ENCODE measurements at regions not wholly inside any gene's neighbourhood (a gene's known extent, or its start where the extent isn't known, plus 50 kb on each side); places are given as distances from the start of the nearest gene placed in this dataset.

- Histone ChIP-seq H3K9me3 (ENCODE audit: control extremely low read depth in 1 of 5, control insufficient read depth in 4 of 5, insufficient read depth in 2 of 5, low read depth in 1 of 5, low read length in 4 of 5) (no peaks in the 10 kb centered on the region), H3K4me1 (ENCODE audit: control extremely low read depth in 1 of 4, control insufficient read depth in 4 of 4, insufficient read depth in 4 of 4, low read length in 3 of 4) (peaks cover 4 to 14% (median 6%) of the 10 kb centered on the region in 4 experiments), H3K4me3 (ENCODE audit: control insufficient read depth in 1 of 7, extremely low read depth in 1 of 7, insufficient read depth in 4 of 7, low read depth in 2 of 7, low read length in 6 of 7) (no peak overlapping the region), H3K27me3 (replicated peaks in 2 of 5; ENCODE audit: control insufficient read depth in 4 of 5, insufficient read depth in 5 of 5, low read length in 4 of 5) (peaks cover 0 to 6% (median 2%) of the 10 kb centered on the region in 5 experiments), H3K27ac (ENCODE audit: insufficient read depth in 1 of 2, low read depth in 1 of 2, low read length in 2 of 2, poor library complexity in 1 of 2, severe bottlenecking in 2 of 2) (no peak overlapping the region), H3K36me3 (ENCODE audit: control insufficient read depth in 4 of 4, insufficient read depth in 4 of 4, low read length in 3 of 4) (no peaks in the 10 kb centered on the region)
- DNase-seq, result no peak
- WGBS (ENCODE audit: insufficient coverage), result 94% methylated on average over 7 of the region's 8 CpGs
- ChIA-PET POLR2A (no interaction called here), CTCF (no interaction called here)
Measured at GRCh38 chr2:236974752-236975151, 110.9 kb upstream of the COPS8 start.

- peaks cover 0 to 10% (median 0%) of the 10 kb centered on the region in 4 experiments for H3K4me1 ChIP-seq (ENCODE audit: control extremely low read depth in 1 of 4, control insufficient read depth in 4 of 4, insufficient read depth in 4 of 4, low read length in 3 of 4)
- POLR2A ChIA-PET, result no interaction called here
- no peak overlapping the region for H3K4me3 ChIP-seq (ENCODE audit: control insufficient read depth in 1 of 7, extremely low read depth in 1 of 7, insufficient read depth in 4 of 7, low read depth in 2 of 7, low read length in 6 of 7)
- no peaks in the 10 kb centered on the region for H3K9me3 ChIP-seq (ENCODE audit: control extremely low read depth in 1 of 5, control insufficient read depth in 4 of 5, insufficient read depth in 2 of 5, low read depth in 1 of 5, low read length in 4 of 5)
- no peak overlapping the region for H3K27ac ChIP-seq (ENCODE audit: insufficient read depth in 1 of 2, low read depth in 1 of 2, low read length in 2 of 2, poor library complexity in 1 of 2, severe bottlenecking in 2 of 2)
- H3K27me3 ChIP-seq (replicated peaks in 2 of 5; ENCODE audit: control insufficient read depth in 4 of 5, insufficient read depth in 5 of 5, low read length in 4 of 5), result peaks cover 0 to 9% (median 2%) of the 10 kb centered on the region in 5 experiments
- DNase-seq, result no peak
- WGBS (ENCODE audit: insufficient coverage), result 100% methylated on average over 1 of the region's 5 CpGs
- CTCF ChIA-PET, result no interaction called here
- no peaks in the 10 kb centered on the region for H3K36me3 ChIP-seq (ENCODE audit: control insufficient read depth in 4 of 4, insufficient read depth in 4 of 4, low read length in 3 of 4)
Measured at GRCh38 chr2:236975766-236976165, 109.9 kb upstream of the COPS8 start.

- WGBS (ENCODE audit: insufficient coverage), result 83% methylated on average over 3 of the region's 8 CpGs
- H3K4me1 ChIP-seq (ENCODE audit: control extremely low read depth in 1 of 4, control insufficient read depth in 4 of 4, insufficient read depth in 4 of 4, low read length in 3 of 4), result peaks cover 0 to 10% (median 0%) of the 10 kb centered on the region in 4 experiments
- no peaks in the 10 kb centered on the region for H3K9me3 ChIP-seq (ENCODE audit: control extremely low read depth in 1 of 5, control insufficient read depth in 4 of 5, insufficient read depth in 2 of 5, low read depth in 1 of 5, low read length in 4 of 5)
- ChIA-PET CTCF (no interaction called here), POLR2A (no interaction called here)
- H3K27me3 ChIP-seq (replicated peaks in 2 of 5; ENCODE audit: control insufficient read depth in 4 of 5, insufficient read depth in 5 of 5, low read length in 4 of 5), result peaks cover 0 to 9% (median 2%) of the 10 kb centered on the region in 5 experiments
- H3K36me3 ChIP-seq (ENCODE audit: control insufficient read depth in 4 of 4, insufficient read depth in 4 of 4, low read length in 3 of 4), result no peaks in the 10 kb centered on the region
- no peak for DNase-seq
- no peak overlapping the region for H3K4me3 ChIP-seq (ENCODE audit: control insufficient read depth in 1 of 7, extremely low read depth in 1 of 7, insufficient read depth in 4 of 7, low read depth in 2 of 7, low read length in 6 of 7)
- no peak overlapping the region for H3K27ac ChIP-seq (ENCODE audit: insufficient read depth in 1 of 2, low read depth in 1 of 2, low read length in 2 of 2, poor library complexity in 1 of 2, severe bottlenecking in 2 of 2)
Measured at GRCh38 chr2:236976266-236977062, 109.2 kb upstream of the COPS8 start.

GRCh38 chr2:236977063-236977851 lies 108.4 kb upstream of the COPS8 start:
- 98% methylated on average over 10 of the region's 11 CpGs for WGBS (ENCODE audit: insufficient coverage)
- Histone ChIP-seq H3K4me1 (ENCODE audit: control extremely low read depth in 1 of 4, control insufficient read depth in 4 of 4, insufficient read depth in 4 of 4, low read length in 3 of 4) (peaks cover 0 to 10% (median 0%) of the 10 kb centered on the region in 4 experiments), H3K27ac (ENCODE audit: insufficient read depth in 1 of 2, low read depth in 1 of 2, low read length in 2 of 2, poor library complexity in 1 of 2, severe bottlenecking in 2 of 2) (no peak overlapping the region), H3K27me3 (replicated peaks in 2 of 5; ENCODE audit: control insufficient read depth in 4 of 5, insufficient read depth in 5 of 5, low read length in 4 of 5) (peaks cover 0 to 9% (median 2%) of the 10 kb centered on the region in 5 experiments), H3K36me3 (ENCODE audit: control insufficient read depth in 4 of 4, insufficient read depth in 4 of 4, low read length in 3 of 4) (no peaks in the 10 kb centered on the region), H3K4me3 (ENCODE audit: control insufficient read depth in 1 of 7, extremely low read depth in 1 of 7, insufficient read depth in 4 of 7, low read depth in 2 of 7, low read length in 6 of 7) (no peak overlapping the region), H3K9me3 (ENCODE audit: control extremely low read depth in 1 of 5, control insufficient read depth in 4 of 5, insufficient read depth in 2 of 5, low read depth in 1 of 5, low read length in 4 of 5) (no peaks in the 10 kb centered on the region)
- no peak for DNase-seq
- ChIA-PET CTCF (no interaction called here), POLR2A (no interaction called here)

- 100% methylated on average over 3 of the region's 7 CpGs for WGBS (ENCODE audit: insufficient coverage)
- POLR2A ChIA-PET, result no interaction called here
- Histone ChIP-seq H3K9me3 (ENCODE audit: control extremely low read depth in 1 of 5, control insufficient read depth in 4 of 5, insufficient read depth in 2 of 5, low read depth in 1 of 5, low read length in 4 of 5) (peaks cover 0 to 3% (median 0%) of the 10 kb centered on the region in 5 experiments), H3K4me3 (ENCODE audit: control insufficient read depth in 1 of 7, extremely low read depth in 1 of 7, insufficient read depth in 4 of 7, low read depth in 2 of 7, low read length in 6 of 7) (no peak overlapping the region), H3K27me3 (replicated peaks in 2 of 5; ENCODE audit: control insufficient read depth in 4 of 5, insufficient read depth in 5 of 5, low read length in 4 of 5) (peaks cover 0 to 9% (median 2%) of the 10 kb centered on the region in 5 experiments), H3K4me1 (ENCODE audit: control extremely low read depth in 1 of 4, control insufficient read depth in 4 of 4, insufficient read depth in 4 of 4, low read length in 3 of 4) (peaks cover 0 to 10% (median 0%) of the 10 kb centered on the region in 4 experiments), H3K27ac (ENCODE audit: insufficient read depth in 1 of 2, low read depth in 1 of 2, low read length in 2 of 2, poor library complexity in 1 of 2, severe bottlenecking in 2 of 2) (no peak overlapping the region), H3K36me3 (ENCODE audit: control insufficient read depth in 4 of 4, insufficient read depth in 4 of 4, low read length in 3 of 4) (no peaks in the 10 kb centered on the region)
- no peak for DNase-seq
- CTCF ChIA-PET, result no interaction called here
Measured at GRCh38 chr2:236977852-236978398, 107.8 kb upstream of the COPS8 start.

- Histone ChIP-seq H3K4me1 (ENCODE audit: control extremely low read depth in 1 of 4, control insufficient read depth in 4 of 4, insufficient read depth in 4 of 4, low read length in 3 of 4) (peaks cover 0 to 5% (median 0%) of the 10 kb centered on the region in 4 experiments), H3K4me3 (ENCODE audit: control insufficient read depth in 1 of 7, extremely low read depth in 1 of 7, insufficient read depth in 4 of 7, low read depth in 2 of 7, low read length in 6 of 7) (no peak overlapping the region), H3K27me3 (replicated peaks in 2 of 5; ENCODE audit: control insufficient read depth in 4 of 5, insufficient read depth in 5 of 5, low read length in 4 of 5) (peaks cover 0 to 9% (median 2%) of the 10 kb centered on the region in 5 experiments), H3K27ac (ENCODE audit: insufficient read depth in 1 of 2, low read depth in 1 of 2, low read length in 2 of 2, poor library complexity in 1 of 2, severe bottlenecking in 2 of 2) (no peak overlapping the region), H3K9me3 (ENCODE audit: control extremely low read depth in 1 of 5, control insufficient read depth in 4 of 5, insufficient read depth in 2 of 5, low read depth in 1 of 5, low read length in 4 of 5) (peaks cover 0 to 9% (median 0%) of the 10 kb centered on the region in 5 experiments), H3K36me3 (ENCODE audit: control insufficient read depth in 4 of 4, insufficient read depth in 4 of 4, low read length in 3 of 4) (no peaks in the 10 kb centered on the region)
- ChIA-PET POLR2A (interaction anchor here (0.6 kb wide), 1 partner anchor 1932 kb away, joined by 3 read pairs; no protein-coding TSS in a partner anchor), CTCF (no interaction called here)
- DNase-seq, result no peak
- WGBS (ENCODE audit: insufficient coverage), result 86% methylated on average over 2 of the region's 3 CpGs
Measured at GRCh38 chr2:236979664-236980063, 106.0 kb upstream of the COPS8 start.
